Bronchial epithelial cell (primary cell): ENCODE measurements at regions not wholly inside any gene's neighbourhood (a gene's known extent, or its start where the extent isn't known, plus 50 kb on each side); places are given as distances from the start of the nearest gene placed in this dataset.
"Not testable (repeated sequence)": the region's sequence is repeated elsewhere in the genome, so short reads cannot be mapped to it uniquely, and the experiment has no call there.

ENCODE experiments used
- DNase-seq: peaks from one replicate; pipeline ENCODE4 v3.0.0-alpha.2; 2010; ENCODE audit warnings: low read depth
- FAIRE-seq: peaks from 2 replicates; lab custom pipeline; 2011; peaks lifted over from hg19 to GRCh38; lab: Jason Lieb, UNC
- H3K27me3 ChIP-seq: 2 replicates; pipeline ENCODE4 v1.5.1; 2011; ENCODE audit warnings: low read length; ENCODE audit not compliant: control insufficient read depth, insufficient read depth
- H3K36me3 ChIP-seq: 2 replicates; pipeline ENCODE4 v1.5.1; 2011; ENCODE audit warnings: low read length; ENCODE audit not compliant: control insufficient read depth, insufficient read depth
- H3K4me3 ChIP-seq: 2 replicates; pipeline ENCODE4 v1.5.1; 2011; ENCODE audit warnings: mild to moderate bottlenecking, low read depth, low read length, control low read depth
- TF ChIP-seq, protein P1 (sequence below): IDR thresholded peaks from 2 replicates; pipeline ENCODE4 v1.5.1; 2011; ENCODE audit warnings: mild to moderate bottlenecking, moderate library complexity, low read length, control low read depth, inconsistent platforms; ENCODE audit not compliant: insufficient read depth, severe bottlenecking

- H3K36me3 ChIP-seq: no peaks in the 10 kb centered on the region
- TF ChIP-seq, protein P1, sequence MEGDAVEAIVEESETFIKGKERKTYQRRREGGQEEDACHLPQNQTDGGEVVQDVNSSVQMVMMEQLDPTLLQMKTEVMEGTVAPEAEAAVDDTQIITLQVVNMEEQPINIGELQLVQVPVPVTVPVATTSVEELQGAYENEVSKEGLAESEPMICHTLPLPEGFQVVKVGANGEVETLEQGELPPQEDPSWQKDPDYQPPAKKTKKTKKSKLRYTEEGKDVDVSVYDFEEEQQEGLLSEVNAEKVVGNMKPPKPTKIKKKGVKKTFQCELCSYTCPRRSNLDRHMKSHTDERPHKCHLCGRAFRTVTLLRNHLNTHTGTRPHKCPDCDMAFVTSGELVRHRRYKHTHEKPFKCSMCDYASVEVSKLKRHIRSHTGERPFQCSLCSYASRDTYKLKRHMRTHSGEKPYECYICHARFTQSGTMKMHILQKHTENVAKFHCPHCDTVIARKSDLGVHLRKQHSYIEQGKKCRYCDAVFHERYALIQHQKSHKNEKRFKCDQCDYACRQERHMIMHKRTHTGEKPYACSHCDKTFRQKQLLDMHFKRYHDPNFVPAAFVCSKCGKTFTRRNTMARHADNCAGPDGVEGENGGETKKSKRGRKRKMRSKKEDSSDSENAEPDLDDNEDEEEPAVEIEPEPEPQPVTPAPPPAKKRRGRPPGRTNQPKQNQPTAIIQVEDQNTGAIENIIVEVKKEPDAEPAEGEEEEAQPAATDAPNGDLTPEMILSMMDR: peak; percentile 5
- FAIRE-seq (peak; percentile 76), DNase-seq (no peak)
- H3K4me3 ChIP-seq: no peak overlapping the region
- H3K27me3 ChIP-seq: no peaks in the 10 kb centered on the region
These were observed 70.2 kb upstream of the PDSS1 start for GRCh38 chr10:26627324-26627723.

DNA sequence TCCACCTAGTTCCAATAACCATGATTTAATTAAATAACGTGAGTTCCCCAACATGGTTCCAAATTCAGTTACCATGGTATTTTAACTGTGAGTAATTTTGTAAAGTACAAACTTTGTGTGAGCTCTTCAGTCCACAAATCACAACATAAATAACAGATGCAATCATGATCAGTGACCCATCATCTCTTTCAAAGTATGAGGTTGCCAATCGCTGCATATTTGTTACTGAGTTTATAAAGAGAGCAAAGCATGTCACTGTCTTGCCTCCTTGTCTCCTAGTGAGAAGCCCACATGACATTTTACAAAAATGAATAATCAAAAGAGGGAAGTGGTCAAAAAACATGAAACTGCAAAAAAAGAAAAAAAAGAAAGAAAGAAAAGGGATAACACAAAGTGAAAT is 69.1 kb upstream of the PDSS1 start:
- FAIRE-seq: no peak

DNA sequence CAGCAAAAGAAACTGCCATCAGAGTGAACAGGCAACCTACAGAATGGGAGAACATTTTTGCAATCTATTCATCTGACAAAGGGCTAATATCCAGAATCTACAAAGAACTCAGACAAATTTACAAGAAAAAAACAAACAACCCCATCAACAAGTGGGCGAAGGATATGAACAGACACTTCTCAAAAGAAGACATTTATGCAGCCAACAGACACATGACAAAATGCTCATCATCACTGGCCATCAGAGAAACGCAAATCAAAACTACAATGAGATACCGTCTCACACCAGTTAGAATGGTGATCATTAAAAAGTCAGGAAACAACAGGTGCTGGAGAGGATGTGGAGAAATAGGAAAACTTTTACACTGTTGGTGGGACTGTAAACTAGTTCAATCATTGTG is 65.3 kb upstream of the PDSS1 start:
- DNase-seq, H3K27me3 ChIP-seq, H3K4me3 ChIP-seq, H3K36me3 ChIP-seq, FAIRE-seq: not testable (repeated sequence)

More for the DNA sequence above, 69.1 kb upstream of the PDSS1 start:
- Histone ChIP-seq H3K27me3 (no peaks in the 10 kb centered on the region), H3K4me3 (no peak overlapping the region), H3K36me3 (no peaks in the 10 kb centered on the region)
- no peak for DNase-seq
- TF ChIP-seq, protein P1: no peak

DNA sequence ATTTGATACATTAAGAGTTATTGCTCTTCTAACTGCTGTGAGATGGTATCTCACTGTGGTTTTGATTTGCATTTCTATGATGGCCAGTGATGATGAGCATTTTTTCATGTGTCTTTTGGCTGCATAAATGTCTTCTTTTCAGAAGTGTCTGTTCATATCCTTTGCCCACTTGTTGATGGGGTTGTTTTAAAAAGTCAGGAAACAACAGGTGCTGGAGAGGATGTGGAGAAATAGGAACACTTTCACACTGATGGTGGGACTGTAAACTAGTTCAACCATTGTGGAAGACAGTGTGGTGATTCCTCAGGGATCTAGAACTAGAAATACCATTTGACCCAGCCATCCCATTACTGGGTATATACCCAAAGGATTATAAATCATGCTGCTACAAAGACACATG is 63.4 kb upstream of the PDSS1 start:
- H3K27me3 ChIP-seq, H3K36me3 ChIP-seq, DNase-seq, H3K4me3 ChIP-seq, FAIRE-seq: not testable (repeated sequence)

- TF ChIP-seq, protein P1: no peak
- DNase-seq (no peak), FAIRE-seq (peak; percentile 83)
- no peak overlapping the region for H3K4me3 ChIP-seq
- no peaks in the 10 kb centered on the region for H3K36me3 ChIP-seq
- no peaks in the 10 kb centered on the region for H3K27me3 ChIP-seq
These were observed 59.8 kb upstream of the PDSS1 start for GRCh38 chr10:26637521-26638275.

- no peak for DNase-seq
- no peak for FAIRE-seq
- Histone ChIP-seq H3K4me3 (no peak overlapping the region), H3K36me3 (no peaks in the 10 kb centered on the region), H3K27me3 (no peaks in the 10 kb centered on the region)
- TF ChIP-seq, protein P1: no peak
These were observed 57.1 kb upstream of the PDSS1 start for GRCh38 chr10:26640391-26640790.
